ENCODE measurements at regions not wholly inside any gene's neighbourhood (a gene's known extent, or its start where the extent isn't known, plus 50 kb on each side); places are given as distances from the start of the nearest gene placed in this dataset.

GRCh38 chr16:77591347-77591746 is 131.0 kb upstream of the NUDT7 start:
- TF ChIP-seq POLR2A (IDR thresholded peaks at IDR 0.05) = no peak
- no peak for TF ChIP-seq CTCF (IDR thresholded peaks at IDR 0.05)
